GM12874 (cell line): ENCODE measurements at regions not wholly inside any gene's neighbourhood (a gene's known extent, or its start where the extent isn't known, plus 50 kb on each side); places are given as distances from the start of the nearest gene placed in this dataset.

Source experiments
- CTCF ChIP-seq: IDR thresholded peaks from 2 replicates; pipeline ENCODE4 v1.5.1; 2011; ENCODE audit warnings: low read depth, mild to moderate bottlenecking, control low read depth, low read length, moderate library complexity; ENCODE audit not compliant: insufficient read depth

GRCh38 chr9:106708475-106709146 is 154.4 kb upstream of the ZNF462 start:
- no peak for TF ChIP-seq CTCF

GRCh38 chr9:106712279-106712678 is 150.7 kb upstream of the ZNF462 start:
- no peak for TF ChIP-seq CTCF

- no peak for TF ChIP-seq CTCF
Measured at GRCh38 chr9:106713206-106713605, 149.8 kb upstream of the ZNF462 start.

GRCh38 chr9:106716820-106717219 is 146.1 kb upstream of the ZNF462 start:
- TF ChIP-seq CTCF: no peak

GRCh38 chr9:106717686-106718085 is 145.3 kb upstream of the ZNF462 start:
- TF ChIP-seq CTCF: no peak

GRCh38 chr9:106718936-106719335 is 144.0 kb upstream of the ZNF462 start:
- TF ChIP-seq CTCF: no peak

- TF ChIP-seq CTCF: no peak
Measured at GRCh38 chr9:106722051-106722753, 140.8 kb upstream of the ZNF462 start.
